ENCODE measurements at regions not wholly inside any gene's neighbourhood (a gene's known extent, or its start where the extent isn't known, plus 50 kb on each side); places are given as distances from the start of the nearest gene placed in this dataset.
"Not testable (repeated sequence)": the region's sequence is repeated elsewhere in the genome, so short reads cannot be mapped to it uniquely, and the experiment has no call there.

GRCh38 chr18:27564066-27564465 lies 379.0 kb upstream of the CHST9 start:
- no peak for DNase-seq

GRCh38 chr18:27558388-27559155 lies 373.5 kb upstream of the CHST9 start:
- no peak for DNase-seq

GRCh38 chr18:27556741-27557140 lies 371.6 kb upstream of the CHST9 start:
- no peak for DNase-seq

- DNase-seq = no peak
Observed at GRCh38 chr18:27549335-27550039, 364.4 kb upstream of the CHST9 start.

GRCh38 chr18:27546991-27547390 lies 361.9 kb upstream of the CHST9 start:
- no peak for DNase-seq

- DNase-seq = no peak
Observed at GRCh38 chr18:27544206-27544605, 359.1 kb upstream of the CHST9 start.

- DNase-seq = no peak
Observed at GRCh38 chr18:27541293-27541692, 356.2 kb upstream of the CHST9 start.

- DNase-seq = no peak
Observed at GRCh38 chr18:27540111-27540510, 355.0 kb upstream of the CHST9 start.

GRCh38 chr18:27528925-27529521 lies 343.9 kb upstream of the CHST9 start:
- no peak for DNase-seq

GRCh38 chr18:27527856-27528255 lies 342.7 kb upstream of the CHST9 start:
- DNase-seq = no peak

- no peak for DNase-seq
Observed at GRCh38 chr18:27520401-27520800, 335.3 kb upstream of the CHST9 start.

- not testable (repeated sequence) for DNase-seq
Observed at GRCh38 chr18:27510036-27510633, 325.0 kb upstream of the CHST9 start.

- no peak for DNase-seq
Observed at GRCh38 chr18:27501671-27502070, 316.6 kb upstream of the CHST9 start.

- DNase-seq = no peak
Observed at GRCh38 chr18:27500531-27500930, 315.4 kb upstream of the CHST9 start.

GRCh38 chr18:27497246-27497645 lies 312.1 kb upstream of the CHST9 start:
- DNase-seq = no peak

- no peak for DNase-seq
Observed at GRCh38 chr18:27493182-27493581, 308.1 kb upstream of the CHST9 start.

- no peak for DNase-seq
Observed at GRCh38 chr18:27491772-27492171, 306.7 kb upstream of the CHST9 start.

GRCh38 chr18:27483276-27483675 lies 298.2 kb upstream of the CHST9 start:
- no peak for DNase-seq

- no peak for DNase-seq
Observed at GRCh38 chr18:27478459-27478858, 293.4 kb upstream of the CHST9 start.

- DNase-seq = no peak
Observed at GRCh38 chr18:27473318-27473717, 288.2 kb upstream of the CHST9 start.

GRCh38 chr18:27467073-27467472 lies 282.0 kb upstream of the CHST9 start:
- no peak for DNase-seq

- no peak for DNase-seq
Observed at GRCh38 chr18:27461957-27462356, 276.8 kb upstream of the CHST9 start.

GRCh38 chr18:27449104-27449503 lies 264.0 kb upstream of the CHST9 start:
- no peak for DNase-seq

- DNase-seq = no peak
Observed at GRCh38 chr18:27447930-27448329, 262.8 kb upstream of the CHST9 start.
